Keratinocyte (primary cell): ENCODE measurements at regions not wholly inside any gene's neighbourhood (a gene's known extent, or its start where the extent isn't known, plus 50 kb on each side); places are given as distances from the start of the nearest gene placed in this dataset.

Experiments
- DNase-seq: peaks from one replicate; pipeline ENCODE4 v3.0.0-alpha.2; 2011; ENCODE audit warnings: low read depth, missing footprints, low spot score
- FAIRE-seq: peaks from 2 replicates; lab custom pipeline; 2011; peaks lifted over from hg19 to GRCh38; lab: Jason Lieb, UNC
- H2AFZ ChIP-seq: 2 replicates; pipeline ENCODE4 v1.6.0; 2012; ENCODE audit warnings: low read length, control low read depth, inconsistent platforms; ENCODE audit not compliant: control insufficient read depth
- H3K27ac ChIP-seq: 2 replicates; pipeline ENCODE4 v1.5.1; 2011; ENCODE audit warnings: low read length; ENCODE audit not compliant: control insufficient read depth, insufficient read depth
- H3K27me3 ChIP-seq: 3 replicates; pipeline ENCODE4 v1.6.0; 2011; ENCODE audit warnings: low read length; ENCODE audit not compliant: control insufficient read depth, insufficient read depth; ENCODE audit errors: extremely low read depth
- H3K36me3 ChIP-seq, 2 experiments: 2 replicates in 1 of 2; 3 replicates in 1 of 2; pipeline ENCODE4 v1.5.1; 2011; ENCODE audit warnings: low read length in 2 of 2, mild to moderate bottlenecking in 1 of 2; ENCODE audit not compliant: control insufficient read depth in 2 of 2, insufficient read depth in 2 of 2; ENCODE audit errors: extremely low read depth in 1 of 2
- H3K4me1 ChIP-seq: 3 replicates; pipeline ENCODE4 v1.5.1; 2011; ENCODE audit warnings: low read length; ENCODE audit not compliant: control insufficient read depth, insufficient read depth; ENCODE audit errors: extremely low read depth
- H3K4me2 ChIP-seq: 3 replicates; pipeline ENCODE4 v1.6.0; 2011; ENCODE audit warnings: low read depth, low read length; ENCODE audit not compliant: control insufficient read depth, insufficient read depth; ENCODE audit errors: extremely low read depth
- H3K4me3 ChIP-seq, 3 experiments: fragments of 200-600 bp in 1 of 3; sonication (generic) in 1 of 3; 2 replicates in 2 of 3; 3 replicates in 1 of 3; pipeline ENCODE4 v1.5.1; 2011 to 2016; ENCODE audit warnings: low read length in 3 of 3, mild to moderate bottlenecking in 3 of 3, control low read depth in 2 of 3, inconsistent platforms in 1 of 3, low read depth in 1 of 3, mixed read lengths in 1 of 3, mixed run types in 1 of 3, moderate library complexity in 1 of 3; ENCODE audit not compliant: control insufficient read depth in 2 of 3, insufficient read depth in 2 of 3; ENCODE audit errors: extremely low read depth in 1 of 3
- H3K79me2 ChIP-seq: 2 replicates; pipeline ENCODE4 v1.6.0; 2012; ENCODE audit warnings: low read length; ENCODE audit not compliant: control insufficient read depth, insufficient read depth
- H3K9ac ChIP-seq: 3 replicates; pipeline ENCODE4 v1.6.0; 2011; ENCODE audit warnings: low read length; ENCODE audit not compliant: control insufficient read depth, insufficient read depth; ENCODE audit errors: extremely low read depth
- H3K9me1 ChIP-seq: 3 replicates; pipeline ENCODE4 v1.6.0; 2011; ENCODE audit warnings: low read length; ENCODE audit not compliant: control insufficient read depth, insufficient read depth; ENCODE audit errors: extremely low read depth
- H3K9me3 ChIP-seq: 2 replicates; pipeline ENCODE4 v1.5.1; 2012; ENCODE audit warnings: low read depth, low read length; ENCODE audit not compliant: control insufficient read depth
- H4K20me1 ChIP-seq: 3 replicates; pipeline ENCODE4 v1.6.0; 2011; ENCODE audit warnings: low read length; ENCODE audit not compliant: control insufficient read depth, insufficient read depth; ENCODE audit errors: extremely low read depth
- CTCF ChIP-seq, 3 experiments: IDR thresholded peaks in 1 of 3; conservative IDR thresholded peaks in 1 of 3; optimal IDR thresholded peaks in 1 of 3; 2 replicates in 2 of 3; 3 replicates in 1 of 3; pipeline versions ENCODE3 to v1.5.1; 2011; ENCODE audit warnings: low read length in 3 of 3, mild to moderate bottlenecking in 3 of 3, moderate library complexity in 2 of 3, control low read depth in 1 of 3, inconsistent platforms in 1 of 3; ENCODE audit not compliant: insufficient read depth in 2 of 3; ENCODE audit errors: extremely low read depth in 1 of 3
- EZH2 ChIP-seq: IDR thresholded peaks from one replicate; pipeline ENCODE4 v1.6.1; 2012; ENCODE audit warnings: inconsistent platforms, mild to moderate bottlenecking, low read length, moderate library complexity
- dilution Hi-C: fragments of 300-500 bp; cut with MboI; formaldehyde crosslinking; loops from one replicate; pipeline ENCODE4 v1.7.0; 2020; ENCODE audit warnings: low sequenced_read_pairs; ENCODE audit not compliant: extremely low pct_ligation_motif_present

GRCh38 chr14:101236496-101237251, 324.6 kb upstream of the DIO3 start:
- TF ChIP-seq EZH2 (no peak), CTCF (optimal IDR thresholded peaks at IDR 0.05 in 1 of 3, IDR thresholded peaks at IDR 0.05 in 1 of 3, conservative IDR thresholded peaks at IDR 0.05 in 1 of 3; ENCODE audit: extremely low read depth in 1 of 3, insufficient read depth in 2 of 3, low read length in 3 of 3) (no peak)
- H3K9ac ChIP-seq: no peak overlapping the region
- peaks cover 3% of the 10 kb centered on the region for H3K9me3 ChIP-seq
- H3K36me3 ChIP-seq: no peaks in the 10 kb centered on the region
- H2AFZ ChIP-seq: no peak overlapping the region
- DNase-seq (no peak), FAIRE-seq (no peak)
- H3K4me1 ChIP-seq: no peaks in the 10 kb centered on the region
- H3K9me1 ChIP-seq: no peaks in the 10 kb centered on the region
- H3K27me3 ChIP-seq: no peaks in the 10 kb centered on the region
- no peak overlapping the region for H3K4me3 ChIP-seq
- H3K27ac ChIP-seq: no peak overlapping the region
- dilution Hi-C loops: no loop called here
- H3K79me2 ChIP-seq: no peaks in the 10 kb centered on the region
- no peak overlapping the region for H3K4me2 ChIP-seq
- H4K20me1 ChIP-seq: no peaks in the 10 kb centered on the region

GRCh38 chr14:101237252-101237616, 324.1 kb upstream of the DIO3 start:
- Histone ChIP-seq H4K20me1 (no peaks in the 10 kb centered on the region), H3K36me3 (no peaks in the 10 kb centered on the region), H3K27ac (no peak overlapping the region), H3K4me2 (no peak overlapping the region), H2AFZ (no peak overlapping the region), H3K9me3 (peaks cover 4% of the 10 kb centered on the region), H3K9me1 (no peaks in the 10 kb centered on the region), H3K9ac (no peak overlapping the region), H3K79me2 (no peaks in the 10 kb centered on the region), H3K4me1 (no peaks in the 10 kb centered on the region), H3K27me3 (no peaks in the 10 kb centered on the region), H3K4me3 (no peak overlapping the region)
- TF ChIP-seq EZH2 (no peak), CTCF (optimal IDR thresholded peaks at IDR 0.05 in 1 of 3, IDR thresholded peaks at IDR 0.05 in 1 of 3, conservative IDR thresholded peaks at IDR 0.05 in 1 of 3; ENCODE audit: extremely low read depth in 1 of 3, insufficient read depth in 2 of 3, low read length in 3 of 3) (no peak)
- DNase-seq (no peak), FAIRE-seq (no peak)
- dilution Hi-C loops: no loop called here
